Spleen (tissue), 11 donors: ENCODE measurements at regions not wholly inside any gene's neighbourhood (a gene's known extent, or its start where the extent isn't known, plus 50 kb on each side); places are given as distances from the start of the nearest gene placed in this dataset.
A peak's percentile ranks its signal among the peaks of the same experiment; 100 is the strongest.
"Not testable (repeated sequence)": the region's sequence is repeated elsewhere in the genome, so short reads cannot be mapped to it uniquely, and the experiment has no call there.

ENCODE experiments used
- DNase-seq: peaks from one replicate; pipeline ENCODE4 v3.0.0-alpha.2; 2020
- H3K27ac ChIP-seq, 8 donors: fragments of 200-600 bp; sonication (generic) in 7 of 8; 1 replicate in 4 of 8; 2 replicates in 4 of 8; pipeline versions ENCODE4 v1.5.0 to v1.8.0; 2016 to 2021; ENCODE audit warnings: inconsistent platforms in 4 of 8, mild to moderate bottlenecking in 4 of 8, moderate library complexity in 1 of 8
- H3K27me3 ChIP-seq, 7 donors: fragments of 200-600 bp; sonication (generic) in 6 of 7; replicated peaks in 1 of 7; 1 replicate in 4 of 7; 2 replicates in 3 of 7; pipeline versions ENCODE4 v1.5.0 to v1.8.0; 2016 to 2021; ENCODE audit warnings: inconsistent platforms in 3 of 7, mild to moderate bottlenecking in 1 of 7
- H3K36me3 ChIP-seq, 6 donors: fragments of 200-600 bp; sonication (generic) in 5 of 6; 1 replicate in 4 of 6; 2 replicates in 2 of 6; pipeline versions ENCODE4 v1.5.0 to v1.8.0; 2016 to 2021; ENCODE audit warnings: inconsistent platforms in 2 of 6
- H3K4me1 ChIP-seq, 6 donors: fragments of 200-600 bp; sonication (generic) in 5 of 6; 1 replicate in 3 of 6; 2 replicates in 3 of 6; pipeline versions ENCODE4 v1.5.0 to v1.8.0; 2016 to 2021; ENCODE audit warnings: inconsistent platforms in 3 of 6
- H3K4me3 ChIP-seq, 8 donors: fragments of 200-600 bp; sonication (generic) in 7 of 8; 1 replicate in 4 of 8; 2 replicates in 4 of 8; pipeline versions ENCODE4 v1.5.0 to v1.8.0; 2016 to 2021; ENCODE audit warnings: inconsistent platforms in 4 of 8, mild to moderate bottlenecking in 4 of 8, moderate library complexity in 2 of 8
- H3K9me3 ChIP-seq, 8 donors: fragments of 200-600 bp; sonication (generic) in 7 of 8; 1 replicate in 4 of 8; 2 replicates in 4 of 8; pipeline versions ENCODE4 v1.5.0 to v1.8.0; 2016 to 2021; ENCODE audit warnings: inconsistent platforms in 4 of 8
- POLR2A ChIP-seq, 3 donors: fragments of 450-650 bp; IDR thresholded peaks; one replicate each; pipeline ENCODE4 v1.5.1; 2017; ENCODE audit warnings: antibody characterized with exemption in 3 of 3, mild to moderate bottlenecking in 1 of 3
- POLR2AphosphoS5 ChIP-seq, 3 donors: sonication (generic); formaldehyde crosslinking; IDR thresholded peaks; one replicate each; pipeline ENCODE4 v1.5.1; 2017; ENCODE audit warnings: antibody characterized with exemption in 3 of 3
- WGBS, 5 donors: extraction: QIAGEN DNeasy Blood & Tissue Kit in 3 of 5; methylation state at CpG; one replicate each; pipeline versions ENCODE4 v1.1.5 to v1.1.7; 2013 to 2018; 5-methylcytosine and 5-hydroxymethylcytosine counted together
- intact Hi-C: fragments of 100-400 bp; cut with DNase I; formaldehyde crosslinking; loops from one replicate; pipeline ENCODE4 v1.15.0; 2023; ENCODE audit warnings: low total_unique reads
- TF ChIP-seq, protein P1 (sequence below), 11 experiments: fragments of 200-600 bp in 7 of 11; fragments of 450-650 bp in 4 of 11; sonication (generic) in 4 of 11; IDR thresholded peaks in 8 of 11; conservative IDR thresholded peaks in 3 of 11; 1 replicate in 7 of 11; 2 replicates in 4 of 11; pipeline versions ENCODE4 v1.4.0 to v1.8.0; 2016 to 2021; ENCODE audit warnings: antibody characterized with exemption in 11 of 11, inconsistent platforms in 4 of 11, mild to moderate bottlenecking in 1 of 11
- donor health status: healthy with polysubstance abuse.
- donor health status: DM: no; HTN: no; CAD: no; lungs with moderate emphysema.
- donor health status: DM: no; HTN: no; CAD: no.
- donor health status: Bipolar disorder and iron deficiency.
- donor health status: healthy.
- donor health status: DM: no; HTN: no; CAD: no.
- donor health status: DM: yes; HTN: yes; CAD: no.

DNA sequence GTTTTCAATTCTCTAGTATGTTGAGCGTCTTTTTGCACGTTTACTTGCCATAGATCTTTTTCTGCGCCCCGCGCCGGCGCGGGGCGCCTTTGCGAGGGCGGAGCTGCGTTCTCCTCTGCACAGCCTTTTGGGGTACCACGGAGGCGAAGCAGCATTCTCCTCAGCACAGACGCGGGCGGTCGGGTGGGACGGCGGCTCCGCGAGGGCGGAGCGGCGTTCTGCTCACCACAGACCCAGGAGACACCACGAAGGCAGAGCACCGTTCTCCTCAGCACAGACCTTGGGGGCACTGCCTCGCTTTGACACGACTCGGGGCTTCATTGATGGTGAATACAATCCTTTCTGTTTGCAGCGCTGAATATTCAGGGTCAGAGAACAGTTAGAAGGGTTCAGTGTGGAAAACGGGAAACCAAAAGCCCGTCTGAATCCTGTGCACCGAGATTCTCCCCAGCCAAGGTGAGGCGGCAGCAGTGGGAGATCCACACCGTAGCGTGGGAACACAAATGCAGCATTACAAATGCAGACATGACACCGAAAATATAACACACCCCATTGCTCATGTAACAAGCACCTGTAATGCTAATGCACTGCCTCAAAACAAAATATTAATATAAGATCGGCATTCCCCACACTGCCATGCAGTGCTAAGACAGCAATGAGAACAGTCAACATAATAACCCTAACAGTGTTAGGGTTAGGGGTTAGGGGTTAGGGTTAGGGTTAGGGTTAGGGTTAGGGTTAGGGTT is 190.7 kb upstream of the VIPR2 start:
- H3K4me3 ChIP-seq, intact Hi-C loops, H3K27ac ChIP-seq, H3K4me1 ChIP-seq, H3K9me3 ChIP-seq, H3K36me3 ChIP-seq, H3K27me3 ChIP-seq: not testable (repeated sequence)
- DNase-seq = peak; percentile 76
- 78 to 92% (median 80%) methylated on average over 32 to 39 of the region's 39 CpGs for WGBS, 5 donors

GRCh38 chr7:159332854-159333479 is 188.3 kb upstream of the VIPR2 start:
- peaks cover 3 to 30% (median 14%) of the 10 kb centered on the region in 8 donors for H3K9me3 ChIP-seq
- DNase-seq, H3K27me3 ChIP-seq, H3K27ac ChIP-seq, H3K4me3 ChIP-seq, H3K36me3 ChIP-seq, intact Hi-C loops, H3K4me1 ChIP-seq: not testable (repeated sequence)
- WGBS, 5 donors = 85 to 93% (median 90%) methylated on average over 1 of the region's 1 CpG

DNA sequence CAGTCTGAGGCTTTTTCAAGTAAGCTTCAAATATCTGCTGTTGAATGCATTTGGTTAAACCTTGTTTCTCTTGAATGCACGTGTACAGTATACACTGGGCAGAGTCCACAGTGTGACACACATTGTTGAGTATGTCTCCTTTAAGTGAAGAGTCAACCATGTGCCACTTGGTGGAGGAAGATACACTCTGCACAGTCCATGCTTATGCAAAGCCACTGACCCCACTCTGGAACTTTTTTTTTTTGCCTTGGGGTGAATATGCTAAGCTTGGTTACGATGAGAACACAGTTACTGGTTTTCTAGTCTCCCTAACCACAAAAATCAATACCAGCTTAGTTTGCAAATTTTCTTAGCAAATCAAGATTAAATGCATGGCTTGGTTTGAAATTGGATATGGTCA is 186.8 kb upstream of the VIPR2 start:
- WGBS, 5 donors = 45 to 73% (median 47%) methylated on average over 2 of the region's 2 CpGs
- TF ChIP-seq POLR2AphosphoS5 (IDR thresholded peaks at IDR 0.05) (no peak), POLR2A (IDR thresholded peaks at IDR 0.05) (no peak)
- TF ChIP-seq, protein P1, sequence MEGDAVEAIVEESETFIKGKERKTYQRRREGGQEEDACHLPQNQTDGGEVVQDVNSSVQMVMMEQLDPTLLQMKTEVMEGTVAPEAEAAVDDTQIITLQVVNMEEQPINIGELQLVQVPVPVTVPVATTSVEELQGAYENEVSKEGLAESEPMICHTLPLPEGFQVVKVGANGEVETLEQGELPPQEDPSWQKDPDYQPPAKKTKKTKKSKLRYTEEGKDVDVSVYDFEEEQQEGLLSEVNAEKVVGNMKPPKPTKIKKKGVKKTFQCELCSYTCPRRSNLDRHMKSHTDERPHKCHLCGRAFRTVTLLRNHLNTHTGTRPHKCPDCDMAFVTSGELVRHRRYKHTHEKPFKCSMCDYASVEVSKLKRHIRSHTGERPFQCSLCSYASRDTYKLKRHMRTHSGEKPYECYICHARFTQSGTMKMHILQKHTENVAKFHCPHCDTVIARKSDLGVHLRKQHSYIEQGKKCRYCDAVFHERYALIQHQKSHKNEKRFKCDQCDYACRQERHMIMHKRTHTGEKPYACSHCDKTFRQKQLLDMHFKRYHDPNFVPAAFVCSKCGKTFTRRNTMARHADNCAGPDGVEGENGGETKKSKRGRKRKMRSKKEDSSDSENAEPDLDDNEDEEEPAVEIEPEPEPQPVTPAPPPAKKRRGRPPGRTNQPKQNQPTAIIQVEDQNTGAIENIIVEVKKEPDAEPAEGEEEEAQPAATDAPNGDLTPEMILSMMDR (IDR thresholded peaks at IDR 0.05 in 8 of 11, conservative IDR thresholded peaks at IDR 0.05 in 3 of 11) = no peak
- no peaks in the 10 kb centered on the region for H3K27me3 ChIP-seq
- no peak overlapping the region for H3K4me3 ChIP-seq
- H3K36me3 ChIP-seq = no peaks in the 10 kb centered on the region
- H3K27ac ChIP-seq = no peak overlapping the region
- no peak for DNase-seq
- intact Hi-C loops = no loop called here
- H3K9me3 ChIP-seq = peaks cover 10 to 45% (median 29%) of the 10 kb centered on the region in 8 donors
- H3K4me1 ChIP-seq = no peaks in the 10 kb centered on the region

DNA sequence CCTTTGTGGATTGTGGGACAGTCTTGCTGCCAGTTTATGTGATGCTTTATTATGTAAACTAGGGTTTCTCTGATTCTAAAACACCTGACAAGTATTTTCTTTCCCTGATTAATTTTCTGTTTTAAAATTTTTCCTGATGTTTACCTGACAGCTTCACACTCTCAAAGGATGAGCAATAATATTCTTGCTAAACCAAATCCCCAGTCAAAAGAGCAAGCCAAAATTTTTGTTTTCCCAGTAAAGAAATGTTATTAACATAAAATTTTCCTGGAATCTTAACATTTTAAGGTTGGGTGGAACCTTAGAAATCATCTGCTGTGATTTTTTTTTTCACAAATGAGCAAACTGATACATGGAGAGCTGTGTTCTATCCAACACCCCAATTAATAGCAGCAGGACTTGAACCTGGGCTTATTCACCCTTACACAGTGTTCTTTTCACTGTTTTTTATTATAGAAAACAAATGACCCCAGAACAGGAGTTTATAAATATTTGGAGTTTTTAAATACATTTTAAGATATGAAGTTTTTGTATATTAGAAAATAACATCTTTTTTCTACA is 185.2 kb upstream of the VIPR2 start:
- Histone ChIP-seq H3K27me3 (no peaks in the 10 kb centered on the region), H3K9me3 (peaks cover 10 to 50% (median 32%) of the 10 kb centered on the region in 8 donors), H3K27ac (no peak overlapping the region), H3K36me3 (no peaks in the 10 kb centered on the region), H3K4me1 (no peaks in the 10 kb centered on the region), H3K4me3 (no peak overlapping the region)
- no peak for TF ChIP-seq POLR2A (IDR thresholded peaks at IDR 0.05)
- TF ChIP-seq POLR2AphosphoS5 (IDR thresholded peaks at IDR 0.05) = no peak
- TF ChIP-seq, protein P1 (IDR thresholded peaks at IDR 0.05 in 8 of 11, conservative IDR thresholded peaks at IDR 0.05 in 3 of 11) = no peak
- intact Hi-C loops = no loop called here
- DNase-seq = no peak

DNA sequence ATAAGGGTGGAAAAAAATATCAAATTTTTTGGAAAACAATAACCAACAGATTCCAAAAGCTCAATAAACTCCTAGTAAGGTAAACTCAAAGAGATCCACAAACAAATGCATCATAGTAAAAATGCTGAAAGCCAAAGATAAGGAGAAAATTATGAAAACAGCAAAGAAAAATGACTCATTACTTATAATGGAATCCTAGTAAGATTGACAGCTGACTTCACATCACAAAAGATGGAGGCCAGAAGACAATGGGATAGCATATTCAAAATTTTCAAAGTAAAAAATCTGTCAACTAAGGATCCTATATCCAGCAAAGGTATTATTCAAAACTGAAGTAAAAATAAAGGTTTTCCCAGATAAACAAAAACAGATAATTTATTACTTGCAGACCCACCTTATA is 183.4 kb upstream of the VIPR2 start:
- Histone ChIP-seq H3K4me1 (no peaks in the 10 kb centered on the region), H3K27ac (no peak overlapping the region), H3K36me3 (no peaks in the 10 kb centered on the region), H3K9me3 (peaks cover 10 to 50% (median 32%) of the 10 kb centered on the region in 8 donors), H3K4me3 (no peak overlapping the region), H3K27me3 (no peaks in the 10 kb centered on the region)
- no peak for DNase-seq
- intact Hi-C loops = no loop called here
- TF ChIP-seq, protein P1 (IDR thresholded peaks at IDR 0.05 in 8 of 11, conservative IDR thresholded peaks at IDR 0.05 in 3 of 11) = no peak
- no peak for TF ChIP-seq POLR2A (IDR thresholded peaks at IDR 0.05)
- TF ChIP-seq POLR2AphosphoS5 (IDR thresholded peaks at IDR 0.05) = no peak
